ENCODE measurements at regions not wholly inside any gene's neighbourhood (a gene's known extent, or its start where the extent isn't known, plus 50 kb on each side); places are given as distances from the start of the nearest gene placed in this dataset.

DNA sequence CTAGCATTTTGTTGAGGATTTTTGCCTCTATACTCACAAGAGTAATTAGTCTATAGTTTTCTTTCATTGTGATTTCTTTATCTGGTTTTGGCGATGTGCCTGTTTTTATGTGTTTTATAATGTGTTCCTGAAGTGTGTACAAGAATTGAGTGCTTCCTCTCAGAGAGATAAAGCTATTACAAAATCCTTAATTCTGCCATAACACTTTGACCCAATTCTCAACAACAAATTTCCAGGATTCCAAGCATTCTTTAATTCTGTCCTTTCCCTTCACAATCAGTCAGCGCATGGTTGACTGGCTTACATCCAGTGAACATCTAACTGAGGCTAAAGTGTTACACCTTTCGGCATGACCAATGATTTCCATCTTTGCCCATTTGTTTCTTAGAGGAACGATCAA, 282.9 kb upstream of the MVB12B start:
- peaks cover 12% of the 10 kb centered on the region for H3K9me3 Mint-ChIP-seq

More for the DNA sequence above, 282.9 kb upstream of the MVB12B start:
- no peak overlapping the region for H3K27ac Mint-ChIP-seq
- DNase-seq (ENCODE audit: low spot score) (no peak), ATAC-seq (no peak)
- no peaks in the 10 kb centered on the region for H3K4me1 Mint-ChIP-seq
- no peaks in the 10 kb centered on the region for H3K36me3 ChIP-seq (ENCODE audit: insufficient read depth)
- H3K4me1 ChIP-seq (ENCODE audit: insufficient read depth), result no peaks in the 10 kb centered on the region
- no peaks in the 10 kb centered on the region for H3K27me3 ChIP-seq (ENCODE audit: insufficient read depth)
- no peaks in the 10 kb centered on the region for H3K9me2 ChIP-seq (ENCODE audit: insufficient read depth)
- no peak overlapping the region for H3K4me3 ChIP-seq
- H3K4me2 ChIP-seq, result no peak overlapping the region
- TF ChIP-seq, protein P1, sequence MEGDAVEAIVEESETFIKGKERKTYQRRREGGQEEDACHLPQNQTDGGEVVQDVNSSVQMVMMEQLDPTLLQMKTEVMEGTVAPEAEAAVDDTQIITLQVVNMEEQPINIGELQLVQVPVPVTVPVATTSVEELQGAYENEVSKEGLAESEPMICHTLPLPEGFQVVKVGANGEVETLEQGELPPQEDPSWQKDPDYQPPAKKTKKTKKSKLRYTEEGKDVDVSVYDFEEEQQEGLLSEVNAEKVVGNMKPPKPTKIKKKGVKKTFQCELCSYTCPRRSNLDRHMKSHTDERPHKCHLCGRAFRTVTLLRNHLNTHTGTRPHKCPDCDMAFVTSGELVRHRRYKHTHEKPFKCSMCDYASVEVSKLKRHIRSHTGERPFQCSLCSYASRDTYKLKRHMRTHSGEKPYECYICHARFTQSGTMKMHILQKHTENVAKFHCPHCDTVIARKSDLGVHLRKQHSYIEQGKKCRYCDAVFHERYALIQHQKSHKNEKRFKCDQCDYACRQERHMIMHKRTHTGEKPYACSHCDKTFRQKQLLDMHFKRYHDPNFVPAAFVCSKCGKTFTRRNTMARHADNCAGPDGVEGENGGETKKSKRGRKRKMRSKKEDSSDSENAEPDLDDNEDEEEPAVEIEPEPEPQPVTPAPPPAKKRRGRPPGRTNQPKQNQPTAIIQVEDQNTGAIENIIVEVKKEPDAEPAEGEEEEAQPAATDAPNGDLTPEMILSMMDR (conservative IDR thresholded peaks at IDR 0.05; ENCODE audit: low read depth in 2 of 2), result no peak
- TF ChIP-seq EZH2phosphoT487 (IDR thresholded peaks at IDR 0.05; ENCODE audit: unreplicated experiment) (no peak), STAT1 (IDR thresholded peaks at IDR 0.05; ENCODE audit: unreplicated experiment) (no peak), ZNF114 (CRISPR knock-in tag; IDR thresholded peaks at IDR 0.05) (no peak), ZNF331 (CRISPR knock-in tag; IDR thresholded peaks at IDR 0.05; ENCODE audit: low read depth) (no peak), CREB1 (CRISPR knock-in tag; IDR thresholded peaks at IDR 0.05; ENCODE audit: low read depth) (no peak), POLR2AphosphoS5 (IDR thresholded peaks at IDR 0.05; ENCODE audit: low read depth) (no peak), EZH2 (IDR thresholded peaks at IDR 0.05; ENCODE audit: low read depth, unreplicated experiment) (no peak), NANOG (IDR thresholded peaks at IDR 0.05; ENCODE audit: borderline replicate concordance) (no peak)
- TF ChIP-seq, protein P2, sequence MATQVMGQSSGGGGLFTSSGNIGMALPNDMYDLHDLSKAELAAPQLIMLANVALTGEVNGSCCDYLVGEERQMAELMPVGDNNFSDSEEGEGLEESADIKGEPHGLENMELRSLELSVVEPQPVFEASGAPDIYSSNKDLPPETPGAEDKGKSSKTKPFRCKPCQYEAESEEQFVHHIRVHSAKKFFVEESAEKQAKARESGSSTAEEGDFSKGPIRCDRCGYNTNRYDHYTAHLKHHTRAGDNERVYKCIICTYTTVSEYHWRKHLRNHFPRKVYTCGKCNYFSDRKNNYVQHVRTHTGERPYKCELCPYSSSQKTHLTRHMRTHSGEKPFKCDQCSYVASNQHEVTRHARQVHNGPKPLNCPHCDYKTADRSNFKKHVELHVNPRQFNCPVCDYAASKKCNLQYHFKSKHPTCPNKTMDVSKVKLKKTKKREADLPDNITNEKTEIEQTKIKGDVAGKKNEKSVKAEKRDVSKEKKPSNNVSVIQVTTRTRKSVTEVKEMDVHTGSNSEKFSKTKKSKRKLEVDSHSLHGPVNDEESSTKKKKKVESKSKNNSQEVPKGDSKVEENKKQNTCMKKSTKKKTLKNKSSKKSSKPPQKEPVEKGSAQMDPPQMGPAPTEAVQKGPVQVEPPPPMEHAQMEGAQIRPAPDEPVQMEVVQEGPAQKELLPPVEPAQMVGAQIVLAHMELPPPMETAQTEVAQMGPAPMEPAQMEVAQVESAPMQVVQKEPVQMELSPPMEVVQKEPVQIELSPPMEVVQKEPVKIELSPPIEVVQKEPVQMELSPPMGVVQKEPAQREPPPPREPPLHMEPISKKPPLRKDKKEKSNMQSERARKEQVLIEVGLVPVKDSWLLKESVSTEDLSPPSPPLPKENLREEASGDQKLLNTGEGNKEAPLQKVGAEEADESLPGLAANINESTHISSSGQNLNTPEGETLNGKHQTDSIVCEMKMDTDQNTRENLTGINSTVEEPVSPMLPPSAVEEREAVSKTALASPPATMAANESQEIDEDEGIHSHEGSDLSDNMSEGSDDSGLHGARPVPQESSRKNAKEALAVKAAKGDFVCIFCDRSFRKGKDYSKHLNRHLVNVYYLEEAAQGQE (IDR thresholded peaks at IDR 0.05; ENCODE audit: unreplicated experiment), result no peak
- TF ChIP-seq, protein P3, sequence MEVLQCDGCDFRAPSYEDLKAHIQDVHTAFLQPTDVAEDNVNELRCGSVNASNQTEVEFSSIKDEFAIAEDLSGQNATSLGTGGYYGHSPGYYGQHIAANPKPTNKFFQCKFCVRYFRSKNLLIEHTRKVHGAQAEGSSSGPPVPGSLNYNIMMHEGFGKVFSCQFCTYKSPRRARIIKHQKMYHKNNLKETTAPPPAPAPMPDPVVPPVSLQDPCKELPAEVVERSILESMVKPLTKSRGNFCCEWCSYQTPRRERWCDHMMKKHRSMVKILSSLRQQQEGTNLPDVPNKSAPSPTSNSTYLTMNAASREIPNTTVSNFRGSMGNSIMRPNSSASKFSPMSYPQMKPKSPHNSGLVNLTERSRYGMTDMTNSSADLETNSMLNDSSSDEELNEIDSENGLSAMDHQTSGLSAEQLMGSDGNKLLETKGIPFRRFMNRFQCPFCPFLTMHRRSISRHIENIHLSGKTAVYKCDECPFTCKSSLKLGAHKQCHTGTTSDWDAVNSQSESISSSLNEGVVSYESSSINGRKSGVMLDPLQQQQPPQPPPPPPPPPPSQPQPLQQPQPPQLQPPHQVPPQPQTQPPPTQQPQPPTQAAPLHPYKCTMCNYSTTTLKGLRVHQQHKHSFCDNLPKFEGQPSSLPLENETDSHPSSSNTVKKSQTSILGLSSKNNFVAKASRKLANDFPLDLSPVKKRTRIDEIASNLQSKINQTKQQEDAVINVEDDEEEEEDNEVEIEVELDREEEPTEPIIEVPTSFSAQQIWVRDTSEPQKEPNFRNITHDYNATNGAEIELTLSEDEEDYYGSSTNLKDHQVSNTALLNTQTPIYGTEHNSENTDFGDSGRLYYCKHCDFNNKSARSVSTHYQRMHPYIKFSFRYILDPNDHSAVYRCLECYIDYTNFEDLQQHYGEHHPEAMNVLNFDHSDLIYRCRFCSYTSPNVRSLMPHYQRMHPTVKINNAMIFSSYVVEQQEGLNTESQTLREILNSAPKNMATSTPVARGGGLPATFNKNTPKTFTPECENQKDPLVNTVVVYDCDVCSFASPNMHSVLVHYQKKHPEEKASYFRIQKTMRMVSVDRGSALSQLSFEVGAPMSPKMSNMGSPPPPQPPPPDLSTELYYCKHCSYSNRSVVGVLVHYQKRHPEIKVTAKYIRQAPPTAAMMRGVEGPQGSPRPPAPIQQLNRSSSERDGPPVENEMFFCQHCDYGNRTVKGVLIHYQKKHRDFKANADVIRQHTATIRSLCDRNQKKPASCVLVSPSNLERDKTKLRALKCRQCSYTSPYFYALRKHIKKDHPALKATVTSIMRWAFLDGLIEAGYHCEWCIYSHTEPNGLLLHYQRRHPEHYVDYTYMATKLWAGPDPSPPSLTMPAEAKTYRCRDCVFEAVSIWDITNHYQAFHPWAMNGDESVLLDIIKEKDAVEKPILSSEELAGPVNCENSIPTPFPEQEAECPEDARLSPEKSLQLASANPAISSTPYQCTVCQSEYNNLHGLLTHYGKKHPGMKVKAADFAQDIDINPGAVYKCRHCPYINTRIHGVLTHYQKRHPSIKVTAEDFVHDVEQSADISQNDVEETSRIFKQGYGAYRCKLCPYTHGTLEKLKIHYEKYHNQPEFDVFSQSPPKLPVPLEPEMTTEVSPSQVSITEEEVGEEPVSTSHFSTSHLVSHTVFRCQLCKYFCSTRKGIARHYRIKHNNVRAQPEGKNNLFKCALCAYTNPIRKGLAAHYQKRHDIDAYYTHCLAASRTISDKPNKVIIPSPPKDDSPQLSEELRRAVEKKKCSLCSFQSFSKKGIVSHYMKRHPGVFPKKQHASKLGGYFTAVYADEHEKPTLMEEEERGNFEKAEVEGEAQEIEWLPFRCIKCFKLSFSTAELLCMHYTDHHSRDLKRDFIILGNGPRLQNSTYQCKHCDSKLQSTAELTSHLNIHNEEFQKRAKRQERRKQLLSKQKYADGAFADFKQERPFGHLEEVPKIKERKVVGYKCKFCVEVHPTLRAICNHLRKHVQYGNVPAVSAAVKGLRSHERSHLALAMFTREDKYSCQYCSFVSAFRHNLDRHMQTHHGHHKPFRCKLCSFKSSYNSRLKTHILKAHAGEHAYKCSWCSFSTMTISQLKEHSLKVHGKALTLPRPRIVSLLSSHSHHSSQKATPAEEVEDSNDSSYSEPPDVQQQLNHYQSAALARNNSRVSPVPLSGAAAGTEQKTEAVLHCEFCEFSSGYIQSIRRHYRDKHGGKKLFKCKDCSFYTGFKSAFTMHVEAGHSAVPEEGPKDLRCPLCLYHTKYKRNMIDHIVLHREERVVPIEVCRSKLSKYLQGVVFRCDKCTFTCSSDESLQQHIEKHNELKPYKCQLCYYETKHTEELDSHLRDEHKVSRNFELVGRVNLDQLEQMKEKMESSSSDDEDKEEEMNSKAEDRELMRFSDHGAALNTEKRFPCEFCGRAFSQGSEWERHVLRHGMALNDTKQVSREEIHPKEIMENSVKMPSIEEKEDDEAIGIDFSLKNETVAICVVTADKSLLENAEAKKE (CRISPR knock-in tag; IDR thresholded peaks at IDR 0.05), result no peak
- TF ChIP-seq, protein P4, sequence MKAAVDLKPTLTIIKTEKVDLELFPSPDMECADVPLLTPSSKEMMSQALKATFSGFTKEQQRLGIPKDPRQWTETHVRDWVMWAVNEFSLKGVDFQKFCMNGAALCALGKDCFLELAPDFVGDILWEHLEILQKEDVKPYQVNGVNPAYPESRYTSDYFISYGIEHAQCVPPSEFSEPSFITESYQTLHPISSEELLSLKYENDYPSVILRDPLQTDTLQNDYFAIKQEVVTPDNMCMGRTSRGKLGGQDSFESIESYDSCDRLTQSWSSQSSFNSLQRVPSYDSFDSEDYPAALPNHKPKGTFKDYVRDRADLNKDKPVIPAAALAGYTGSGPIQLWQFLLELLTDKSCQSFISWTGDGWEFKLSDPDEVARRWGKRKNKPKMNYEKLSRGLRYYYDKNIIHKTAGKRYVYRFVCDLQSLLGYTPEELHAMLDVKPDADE (IDR thresholded peaks at IDR 0.05), result no peak
- no peaks in the 10 kb centered on the region for H3K79me2 ChIP-seq (replicated peaks; ENCODE audit: insufficient read depth)
- H2AFZ ChIP-seq, result no peak overlapping the region
- H4K20me1 ChIP-seq (replicated peaks; ENCODE audit: insufficient read depth), result no peaks in the 10 kb centered on the region
- H3K36me3 Mint-ChIP-seq (ENCODE audit: low read depth), result peaks cover 4% of the 10 kb centered on the region; the same call in 2 of the 3 replicates
- H3K27ac ChIP-seq (ENCODE audit: low read depth), result no peak overlapping the region
- H3F3A ChIP-seq (replicated peaks; ENCODE audit: low read depth), result no peaks in the 10 kb centered on the region
- H3K27me3 Mint-ChIP-seq (ENCODE audit: insufficient read depth, low read depth, poor library complexity), result no peaks in the 10 kb centered on the region
- no peak overlapping the region for H3K4me3 Mint-ChIP-seq

All from GM23338 (cell line).